Body of pancreas (tissue), 4 donors: ENCODE measurements at regions not wholly inside any gene's neighbourhood (a gene's known extent, or its start where the extent isn't known, plus 50 kb on each side); places are given as distances from the start of the nearest gene placed in this dataset.

Source experiments
- ATAC-seq: fragments of 150-250 bp; one replicate; pipeline ENCODE4 v1.9.1; 2016
- DNase-seq, 4 donors: peaks; one replicate each; pipeline ENCODE4 v3.0.0-alpha.2; 2019
- H3K27ac ChIP-seq, 4 donors: fragments of 200-600 bp; sonication (generic); 1 replicate in 3 of 4; 2 replicates in 1 of 4; pipeline versions ENCODE4 v1.5.1 to v1.6.1; 2016 to 2019; ENCODE audit warnings: mild to moderate bottlenecking in 1 of 4, mixed read lengths in 1 of 4, moderate library complexity in 1 of 4
- H3K27me3 ChIP-seq, 2 donors: fragments of 200-600 bp; sonication (generic); one replicate each; pipeline ENCODE4 v1.6.0; 2016; ENCODE audit warnings: mild to moderate bottlenecking in 1 of 2
- H3K36me3 ChIP-seq, 2 donors: fragments of 200-600 bp; sonication (generic); replicated peaks in 1 of 2; 2 replicates each; pipeline ENCODE4 v1.5.1; 2016; ENCODE audit warnings: low read depth in 2 of 2; ENCODE audit not compliant: insufficient read depth in 1 of 2
- H3K4me1 ChIP-seq: fragments of 200-600 bp; sonication (generic); one replicate; pipeline ENCODE4 v1.6.0; 2016
- H3K4me3 ChIP-seq, 2 donors: fragments of 200-600 bp; sonication (generic); 1 replicate in 1 of 2; 2 replicates in 1 of 2; pipeline ENCODE4 v1.5.1; 2016 to 2019
- H3K9me3 ChIP-seq, 3 donors: fragments of 200-600 bp; sonication (generic); 1 replicate in 2 of 3; 2 replicates in 1 of 3; pipeline ENCODE4 v1.5.1; 2016
- CTCF ChIP-seq, 7 experiments: fragments of 450-650 bp in 4 of 7; fragments of 200-600 bp in 3 of 7; sonication (generic) in 3 of 7; IDR thresholded peaks; one replicate each; pipeline ENCODE4 v1.5.1; 2016 to 2019; ENCODE audit warnings: antibody characterized with exemption in 7 of 7
- POLR2A ChIP-seq, 3 donors: fragments of 450-650 bp; IDR thresholded peaks; one replicate each; pipeline ENCODE4 v1.6.1; 2016; ENCODE audit warnings: antibody characterized with exemption in 3 of 3, mild to moderate bottlenecking in 2 of 3
- WGBS, 2 donors: methylation state at CpG; one replicate each; pipeline ENCODE4 v1.1.5; 2017; 5-methylcytosine and 5-hydroxymethylcytosine counted together
- intact Hi-C: fragments of 100-400 bp; cut with DNase I; formaldehyde crosslinking; loops from one replicate; pipeline ENCODE4 v1.15.1; 2023

GRCh38 chr1:4056989-4057388 is 156.9 kb upstream of the C1orf174 start:
- Histone ChIP-seq H3K36me3 (no peaks in the 10 kb centered on the region), H3K9me3 (no peaks in the 10 kb centered on the region), H3K4me3 (no peak overlapping the region), H3K27ac (no peak overlapping the region), H3K4me1 (no peaks in the 10 kb centered on the region), H3K27me3 (no peaks in the 10 kb centered on the region)
- intact Hi-C loops: no loop called here
- no peak for TF ChIP-seq POLR2A (IDR thresholded peaks at IDR 0.05)
- TF ChIP-seq CTCF (IDR thresholded peaks at IDR 0.05): no peak
- ATAC-seq (no peak), DNase-seq (no peak)
- 63 to 79% methylated on average over 7 of the region's 7 CpGs for whole genome bisulfite sequencing, 2 donors

DNA sequence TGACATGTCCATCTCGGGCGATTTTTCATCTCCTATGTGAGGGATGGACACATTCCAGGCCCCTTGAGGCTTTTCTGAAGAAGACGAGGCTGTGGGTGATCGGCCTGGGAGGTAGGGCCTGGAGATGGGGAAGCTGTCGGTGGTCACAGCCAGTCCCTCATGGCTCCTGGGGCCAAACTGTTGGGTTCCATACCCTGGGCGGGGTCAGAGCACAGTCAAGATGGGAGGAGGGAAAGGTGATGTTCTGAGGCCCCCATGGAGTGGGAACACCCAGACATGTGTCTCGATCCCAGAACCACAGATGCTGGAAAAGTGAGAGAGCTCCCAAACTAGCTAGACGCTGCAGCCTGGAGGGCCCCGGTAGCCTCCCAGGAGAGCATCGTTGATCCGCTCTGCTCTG is 157.5 kb upstream of the C1orf174 start:
- WGBS, 2 donors: 71 to 87% methylated on average over 6 to 11 of the region's 11 CpGs
- intact Hi-C loops: no loop called here
- DNase-seq (no peak), ATAC-seq (no peak)
- TF ChIP-seq CTCF (IDR thresholded peaks at IDR 0.05) (no peak), POLR2A (IDR thresholded peaks at IDR 0.05) (no peak)
- no peaks in the 10 kb centered on the region for H3K9me3 ChIP-seq
- H3K36me3 ChIP-seq: no peaks in the 10 kb centered on the region
- no peak overlapping the region for H3K4me3 ChIP-seq
- H3K4me1 ChIP-seq: no peaks in the 10 kb centered on the region
- H3K27me3 ChIP-seq: no peaks in the 10 kb centered on the region
- no peak overlapping the region for H3K27ac ChIP-seq

DNA sequence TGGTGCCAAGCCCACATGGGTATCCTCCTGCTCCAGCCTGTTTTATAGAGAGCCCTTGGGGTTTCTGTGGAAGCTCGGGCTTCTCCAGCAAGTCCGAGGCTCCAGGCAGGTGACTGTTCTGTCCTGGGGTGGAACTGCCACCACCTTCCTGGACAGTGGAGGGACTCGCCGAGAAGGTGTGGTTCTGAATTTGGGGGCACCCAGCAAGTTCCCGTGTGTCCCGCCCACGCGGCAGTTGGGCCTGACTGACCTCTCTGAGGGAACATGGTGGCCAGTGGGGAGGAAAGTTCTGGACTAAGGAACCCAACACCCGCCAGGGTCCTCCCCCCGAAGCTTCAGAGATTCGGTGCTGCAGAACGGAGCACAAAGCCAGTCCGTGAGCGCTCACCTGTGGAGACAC is 158.1 kb upstream of the C1orf174 start:
- no peak for DNase-seq

GRCh38 chr1:4058706-4059105 is 158.6 kb upstream of the C1orf174 start:
- TF ChIP-seq CTCF (IDR thresholded peaks at IDR 0.05) (no peak), POLR2A (IDR thresholded peaks at IDR 0.05) (no peak)
- Histone ChIP-seq H3K4me1 (no peaks in the 10 kb centered on the region), H3K9me3 (no peaks in the 10 kb centered on the region), H3K4me3 (no peak overlapping the region), H3K27me3 (no peaks in the 10 kb centered on the region), H3K36me3 (no peaks in the 10 kb centered on the region), H3K27ac (no peak overlapping the region)
- ATAC-seq: no peak
- 58 to 66% methylated on average over 2 to 7 of the region's 8 CpGs for WGBS, 2 donors
- no peak for DNase-seq
- intact Hi-C loops: no loop called here

More for the DNA sequence above, 158.1 kb upstream of the C1orf174 start:
- TF ChIP-seq CTCF (IDR thresholded peaks at IDR 0.05) (no peak), POLR2A (IDR thresholded peaks at IDR 0.05) (no peak)
- no peak for ATAC-seq
- Histone ChIP-seq H3K4me3 (no peak overlapping the region), H3K36me3 (no peaks in the 10 kb centered on the region), H3K27ac (no peak overlapping the region), H3K9me3 (no peaks in the 10 kb centered on the region), H3K27me3 (no peaks in the 10 kb centered on the region), H3K4me1 (no peaks in the 10 kb centered on the region)
- intact Hi-C loops: no loop called here
- WGBS, 2 donors: 75 to 82% methylated on average over 10 to 14 of the region's 14 CpGs

- H3K27me3 ChIP-seq: no peaks in the 10 kb centered on the region
- H3K4me1 ChIP-seq: no peaks in the 10 kb centered on the region
- no peaks in the 10 kb centered on the region for H3K36me3 ChIP-seq
- H3K27ac ChIP-seq: no peak overlapping the region
- 71 to 72% methylated on average over 8 to 16 of the region's 16 CpGs for WGBS, 2 donors
- intact Hi-C loops: no loop called here
- DNase-seq (no peak), ATAC-seq (no peak)
- no peak overlapping the region for H3K4me3 ChIP-seq
- no peak for TF ChIP-seq CTCF (IDR thresholded peaks at IDR 0.05)
- no peak for TF ChIP-seq POLR2A (IDR thresholded peaks at IDR 0.05)
- H3K9me3 ChIP-seq: no peaks in the 10 kb centered on the region
These were observed 159.2 kb upstream of the C1orf174 start for GRCh38 chr1:4059270-4059669.
